ENCODE measurements at regions not wholly inside any gene's neighbourhood (a gene's known extent, or its start where the extent isn't known, plus 50 kb on each side); places are given as distances from the start of the nearest gene placed in this dataset. TPM values are rescaled to one million over a fixed set of nuclear protein-coding genes. Genes with fewer than 3 reads are reported as not detected.

- DNase-seq (ENCODE audit: low spot score): no peak
Observed at GRCh38 chr12:42683266-42683665, 93.7 kb upstream of the PRICKLE1 start.

- DNase-seq (ENCODE audit: low spot score): no peak
Observed at GRCh38 chr12:42679466-42679865, 89.9 kb upstream of the PRICKLE1 start.

GRCh38 chr12:42677461-42677860 is 87.9 kb upstream of the PRICKLE1 start:
- no peak for DNase-seq (ENCODE audit: low spot score)

GRCh38 chr12:42673535-42673934 is 84.0 kb upstream of the PRICKLE1 start:
- DNase-seq (ENCODE audit: low spot score): no peak

- no peak for DNase-seq (ENCODE audit: low spot score)
Observed at GRCh38 chr12:42670719-42671118, 81.2 kb upstream of the PRICKLE1 start.

- no peak for DNase-seq (ENCODE audit: low spot score)
Observed at GRCh38 chr12:42669553-42669952, 80.0 kb upstream of the PRICKLE1 start.

- no peak for DNase-seq (ENCODE audit: low spot score)
Observed at GRCh38 chr12:42666671-42667243, 77.2 kb upstream of the PRICKLE1 start.

- no peak for DNase-seq (ENCODE audit: low spot score)
Observed at GRCh38 chr12:42663621-42664020, 74.1 kb upstream of the PRICKLE1 start.

- DNase-seq (ENCODE audit: low spot score): no peak
Observed at GRCh38 chr12:42660968-42661937, 71.7 kb upstream of the PRICKLE1 start.

- no peak for DNase-seq (ENCODE audit: low spot score)
Observed at GRCh38 chr12:42660117-42660516, 70.6 kb upstream of the PRICKLE1 start.

- DNase-seq (ENCODE audit: low spot score): peak; percentile 7
Observed at GRCh38 chr12:42652048-42652447, 62.5 kb upstream of the PRICKLE1 start.

- DNase-seq (ENCODE audit: low spot score): no peak
Observed at GRCh38 chr12:42648061-42648460, 58.5 kb upstream of the PRICKLE1 start.

- DNase-seq (ENCODE audit: low spot score): peak; percentile 49
Observed at GRCh38 chr12:42643881-42644579, 54.5 kb upstream of the PRICKLE1 start.

- no peak for DNase-seq (ENCODE audit: low spot score)
Observed at GRCh38 chr12:42641221-42641885, 51.8 kb upstream of the PRICKLE1 start.

GRCh38 chr12:42640391-42640790 is 50.8 kb upstream of the PRICKLE1 start:
- no peak for DNase-seq (ENCODE audit: low spot score)

- DNase-seq (ENCODE audit: low spot score): no peak
Observed at GRCh38 chr12:42639556-42639955, 50.0 kb upstream of the PRICKLE1 start.

Small RNAs in the stretch of these regions (small RNA-seq; reads per million reads assigned to genes)
- gene MRPS36P5 (not detected), gene RPS27P21 (not detected)
